Osteoblast (primary cell): ENCODE measurements at regions not wholly inside any gene's neighbourhood (a gene's known extent, or its start where the extent isn't known, plus 50 kb on each side); places are given as distances from the start of the nearest gene placed in this dataset.
"Not testable (repeated sequence)": the region's sequence is repeated elsewhere in the genome, so short reads cannot be mapped to it uniquely, and the experiment has no call there.

ENCODE experiments used
- DNase-seq: peaks from one replicate; pipeline ENCODE4 v3.0.0; 2011; ENCODE audit warnings: low spot score, mixed read lengths; ENCODE audit not compliant: insufficient read length; ENCODE audit errors: missing footprints
- H2AFZ ChIP-seq: 2 replicates; pipeline ENCODE4 v1.6.0; 2011; ENCODE audit warnings: mild to moderate bottlenecking, low read length
- H3K27ac ChIP-seq: 2 replicates; pipeline ENCODE4 v1.5.1; 2011; ENCODE audit warnings: mild to moderate bottlenecking, low read depth, low read length, moderate library complexity
- H3K27me3 ChIP-seq: 2 replicates; pipeline ENCODE4 v1.6.0; 2012; ENCODE audit warnings: mild to moderate bottlenecking, control low read depth, inconsistent platforms, low read length, moderate library complexity; ENCODE audit not compliant: insufficient read depth
- H3K36me3 ChIP-seq: 2 replicates; pipeline ENCODE4 v1.5.1; 2011; ENCODE audit warnings: mild to moderate bottlenecking, low read length, control low read depth, moderate library complexity; ENCODE audit not compliant: insufficient read depth
- H3K4me1 ChIP-seq: 2 replicates; pipeline ENCODE4 v1.5.1; 2011; ENCODE audit warnings: mild to moderate bottlenecking, low read length, control low read depth, moderate library complexity; ENCODE audit not compliant: insufficient read depth
- H3K4me2 ChIP-seq: 2 replicates; pipeline ENCODE4 v1.6.0; 2011; ENCODE audit warnings: mild to moderate bottlenecking, low read length; ENCODE audit not compliant: insufficient read depth
- H3K4me3 ChIP-seq: fragments of 200-600 bp; sonication (generic); 3 replicates; pipeline ENCODE4 v1.5.1; 2012; ENCODE audit warnings: mild to moderate bottlenecking, low read length, inconsistent platforms; ENCODE audit not compliant: insufficient read depth
- H3K79me2 ChIP-seq: 2 replicates; pipeline ENCODE4 v1.6.0; 2012; ENCODE audit warnings: mild to moderate bottlenecking, low read length, control low read depth, inconsistent platforms; ENCODE audit not compliant: insufficient read depth
- H3K9me3 ChIP-seq: 2 replicates; pipeline ENCODE4 v1.5.1; 2011; ENCODE audit warnings: low read depth, low read length, control low read depth
- H4K20me1 ChIP-seq: 2 replicates; pipeline ENCODE4 v1.6.0; 2012; ENCODE audit warnings: mild to moderate bottlenecking, low read length, control low read depth; ENCODE audit not compliant: insufficient read depth
- CTCF ChIP-seq: IDR thresholded peaks from 2 replicates; pipeline ENCODE4 v1.5.1; 2011; ENCODE audit warnings: mild to moderate bottlenecking, low read depth, low read length, moderate library complexity; ENCODE audit errors: extremely low read depth

GRCh38 chr2:34703292-34703691 lies 1104.2 kb upstream of the FAM98A start:
- H3K79me2 ChIP-seq: no peaks in the 10 kb centered on the region
- no peaks in the 10 kb centered on the region for H3K9me3 ChIP-seq
- no peak overlapping the region for H2AFZ ChIP-seq
- no peak for DNase-seq
- no peak overlapping the region for H3K4me2 ChIP-seq
- no peak overlapping the region for H3K4me3 ChIP-seq
- H3K36me3 ChIP-seq: no peaks in the 10 kb centered on the region
- no peaks in the 10 kb centered on the region for H3K27me3 ChIP-seq
- no peaks in the 10 kb centered on the region for H4K20me1 ChIP-seq
- TF ChIP-seq CTCF: no peak
- H3K4me1 ChIP-seq: no peaks in the 10 kb centered on the region
- no peak overlapping the region for H3K27ac ChIP-seq

- not testable (repeated sequence) for H3K4me2 ChIP-seq, H3K4me3 ChIP-seq, H3K79me2 ChIP-seq, H4K20me1 ChIP-seq, H3K9me3 ChIP-seq, H3K27ac ChIP-seq, H3K27me3 ChIP-seq, H3K36me3 ChIP-seq, DNase-seq, H3K4me1 ChIP-seq, H2AFZ ChIP-seq
Observed at GRCh38 chr2:34702391-34702790, 1103.3 kb upstream of the FAM98A start.

- H3K36me3 ChIP-seq, H3K9me3 ChIP-seq, H3K79me2 ChIP-seq, H3K4me1 ChIP-seq, H3K27me3 ChIP-seq, H3K27ac ChIP-seq, DNase-seq, H2AFZ ChIP-seq, H3K4me3 ChIP-seq, H3K4me2 ChIP-seq, H4K20me1 ChIP-seq: not testable (repeated sequence)
Observed at GRCh38 chr2:34677591-34677990, 1078.5 kb upstream of the FAM98A start.

- H3K9me3 ChIP-seq, H3K4me3 ChIP-seq, H3K36me3 ChIP-seq, H4K20me1 ChIP-seq, H3K4me1 ChIP-seq, H2AFZ ChIP-seq, H3K4me2 ChIP-seq, H3K79me2 ChIP-seq, DNase-seq, H3K27me3 ChIP-seq, H3K27ac ChIP-seq: not testable (repeated sequence)
Observed at GRCh38 chr2:34677119-34677531, 1078.0 kb upstream of the FAM98A start.

GRCh38 chr2:34670482-34670881 lies 1071.4 kb upstream of the FAM98A start:
- H3K4me2 ChIP-seq: no peak overlapping the region
- TF ChIP-seq CTCF: no peak
- no peak overlapping the region for H3K27ac ChIP-seq
- no peak for DNase-seq
- no peaks in the 10 kb centered on the region for H3K79me2 ChIP-seq
- no peak overlapping the region for H3K4me3 ChIP-seq
- H3K4me1 ChIP-seq: no peaks in the 10 kb centered on the region
- peaks cover 4% of the 10 kb centered on the region for H3K9me3 ChIP-seq
- no peaks in the 10 kb centered on the region for H3K36me3 ChIP-seq
- H3K27me3 ChIP-seq: no peaks in the 10 kb centered on the region
- H4K20me1 ChIP-seq: no peaks in the 10 kb centered on the region
- no peak overlapping the region for H2AFZ ChIP-seq
